DND-41 (cell line): ENCODE measurements at regions not wholly inside any gene's neighbourhood (a gene's known extent, or its start where the extent isn't known, plus 50 kb on each side); places are given as distances from the start of the nearest gene placed in this dataset.

Experiments used
- EZH2 ChIP-seq: IDR thresholded peaks from 3 replicates; pipeline ENCODE4 v1.6.1; 2012; ENCODE audit warnings: borderline replicate concordance, low read depth, mild to moderate bottlenecking, moderate library complexity, low read length, inconsistent platforms; ENCODE audit not compliant: severe bottlenecking
- TF ChIP-seq, protein P1 (sequence below): IDR thresholded peaks from 2 replicates; pipeline ENCODE4 v1.5.1; 2012; ENCODE audit warnings: borderline replicate concordance, low read length, moderate library complexity, mild to moderate bottlenecking; ENCODE audit not compliant: poor library complexity, severe bottlenecking; ENCODE audit errors: extremely low read depth

- TF ChIP-seq, protein P1, sequence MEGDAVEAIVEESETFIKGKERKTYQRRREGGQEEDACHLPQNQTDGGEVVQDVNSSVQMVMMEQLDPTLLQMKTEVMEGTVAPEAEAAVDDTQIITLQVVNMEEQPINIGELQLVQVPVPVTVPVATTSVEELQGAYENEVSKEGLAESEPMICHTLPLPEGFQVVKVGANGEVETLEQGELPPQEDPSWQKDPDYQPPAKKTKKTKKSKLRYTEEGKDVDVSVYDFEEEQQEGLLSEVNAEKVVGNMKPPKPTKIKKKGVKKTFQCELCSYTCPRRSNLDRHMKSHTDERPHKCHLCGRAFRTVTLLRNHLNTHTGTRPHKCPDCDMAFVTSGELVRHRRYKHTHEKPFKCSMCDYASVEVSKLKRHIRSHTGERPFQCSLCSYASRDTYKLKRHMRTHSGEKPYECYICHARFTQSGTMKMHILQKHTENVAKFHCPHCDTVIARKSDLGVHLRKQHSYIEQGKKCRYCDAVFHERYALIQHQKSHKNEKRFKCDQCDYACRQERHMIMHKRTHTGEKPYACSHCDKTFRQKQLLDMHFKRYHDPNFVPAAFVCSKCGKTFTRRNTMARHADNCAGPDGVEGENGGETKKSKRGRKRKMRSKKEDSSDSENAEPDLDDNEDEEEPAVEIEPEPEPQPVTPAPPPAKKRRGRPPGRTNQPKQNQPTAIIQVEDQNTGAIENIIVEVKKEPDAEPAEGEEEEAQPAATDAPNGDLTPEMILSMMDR, result no peak
- no peak for TF ChIP-seq EZH2
Observed at GRCh38 chr2:188762151-188762550, 212.0 kb upstream of the COL3A1 start.
